MM.1S (cell line): ENCODE measurements at regions not wholly inside any gene's neighbourhood (a gene's known extent, or its start where the extent isn't known, plus 50 kb on each side); places are given as distances from the start of the nearest gene placed in this dataset.

ENCODE experiments used
- CTCF ChIP-seq: fragments of 300-600 bp; sonication (generic); IDR thresholded peaks from 2 replicates; pipeline ENCODE4 v1.5.1; 2016; ENCODE audit warnings: antibody characterized with exemption, low read length, mixed read lengths
- EZH2 ChIP-seq: fragments of 300-600 bp; sonication (generic); optimal IDR thresholded peaks from 2 replicates; pipeline ENCODE3; 2017; ENCODE audit warnings: low read depth, mild to moderate bottlenecking, antibody characterized with exemption, low read length, mixed read lengths
- EZH2phosphoT487 ChIP-seq: fragments of 300-600 bp; sonication (generic); IDR thresholded peaks from 2 replicates; pipeline ENCODE4 v1.6.1; 2018; ENCODE audit warnings: antibody characterized with exemption, low read length

- TF ChIP-seq CTCF = no peak
- no peak for TF ChIP-seq EZH2phosphoT487
- TF ChIP-seq EZH2 = no peak
These were observed 125.1 kb upstream of the STT3B start for GRCh38 chr3:31407665-31408064.
